ENCODE measurements at regions not wholly inside any gene's neighbourhood (a gene's known extent, or its start where the extent isn't known, plus 50 kb on each side); places are given as distances from the start of the nearest gene placed in this dataset.
"Not testable (repeated sequence)": the region's sequence is repeated elsewhere in the genome, so short reads cannot be mapped to it uniquely, and the experiment has no call there.

DNA sequence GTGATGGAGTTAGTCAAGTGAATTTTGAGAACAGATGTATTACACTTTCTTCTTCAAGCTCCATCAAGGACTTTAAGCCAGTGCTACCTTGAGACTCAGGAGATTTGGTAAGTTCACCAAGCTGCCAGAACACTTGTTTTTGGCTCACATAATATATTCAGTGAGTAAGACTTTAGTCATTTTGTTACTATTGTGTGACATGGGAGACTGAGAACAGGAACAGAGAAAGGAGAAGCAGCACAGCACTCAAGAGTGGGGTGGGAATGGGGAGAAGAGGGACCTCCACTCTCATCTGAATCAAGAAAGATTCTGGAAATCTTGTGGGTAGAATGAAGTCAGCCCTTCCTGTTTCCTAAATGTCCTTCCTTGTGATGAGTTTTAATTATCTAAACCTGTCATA lies 87.3 kb upstream of the TET2 start:
- no peak for FAIRE-seq

- no peak for FAIRE-seq
Observed at GRCh38 chr4:105060628-105061027, 86.0 kb upstream of the TET2 start.

- FAIRE-seq = no peak
Observed at GRCh38 chr4:105061136-105061696, 85.5 kb upstream of the TET2 start.

DNA sequence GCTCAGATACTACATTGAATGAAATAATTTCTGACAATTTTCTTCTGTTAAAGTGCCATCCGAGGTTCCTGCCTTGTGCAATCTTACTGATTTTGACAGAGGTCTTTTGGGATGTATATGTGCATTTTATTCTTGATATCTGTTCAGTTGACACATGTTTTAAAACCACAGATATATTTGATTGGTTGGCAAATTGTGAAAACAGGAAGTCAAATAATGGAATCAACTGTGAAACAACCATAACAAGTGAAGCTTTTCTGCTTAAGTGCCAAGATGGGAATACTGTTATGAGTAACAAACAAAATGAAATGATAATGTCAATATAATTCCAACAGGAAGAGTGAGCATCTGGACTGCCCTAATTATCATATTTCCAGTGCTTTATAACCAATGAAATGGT lies 84.9 kb upstream of the TET2 start:
- FAIRE-seq = no peak

GRCh38 chr4:105066401-105066800 lies 80.3 kb upstream of the TET2 start:
- FAIRE-seq = no peak

DNA sequence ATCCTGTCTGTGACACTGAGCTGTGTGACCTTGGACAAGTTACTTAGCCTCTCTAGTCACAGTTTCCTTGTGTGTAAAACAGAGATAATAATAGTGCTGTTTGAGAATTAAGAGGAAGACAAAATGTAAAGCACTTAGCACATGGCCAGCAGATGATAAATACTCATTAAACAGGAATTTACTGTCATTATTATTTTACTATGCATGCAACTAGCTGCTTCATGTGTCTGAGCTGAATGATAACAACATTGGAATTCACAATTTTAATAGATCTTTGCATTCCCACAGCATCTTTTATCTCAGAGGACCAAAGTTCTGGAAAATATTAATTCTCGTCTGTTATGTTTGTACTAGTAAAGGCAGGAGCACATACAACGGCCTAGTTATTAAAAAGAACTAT lies 79.2 kb upstream of the TET2 start:
- no peak for FAIRE-seq

DNA sequence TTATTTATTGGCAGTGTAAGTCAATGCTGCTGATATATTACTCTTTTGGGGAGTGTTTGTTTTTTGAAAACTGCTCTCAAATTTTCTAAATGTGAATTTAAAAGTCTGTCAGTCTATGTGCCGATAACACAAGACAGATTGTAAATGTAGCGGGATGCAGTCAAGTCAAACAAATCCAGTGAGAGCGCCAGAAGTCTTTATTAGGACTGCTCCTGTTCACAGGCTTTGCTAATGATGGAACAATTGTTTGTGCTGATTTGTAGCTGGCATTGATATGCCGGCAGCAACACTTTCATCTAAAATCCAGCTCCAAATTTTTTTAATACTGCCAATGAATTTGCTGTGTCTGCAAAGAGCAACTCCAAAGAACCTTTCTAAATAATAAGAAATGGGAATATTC lies 78.7 kb upstream of the TET2 start:
- no peak for FAIRE-seq

DNA sequence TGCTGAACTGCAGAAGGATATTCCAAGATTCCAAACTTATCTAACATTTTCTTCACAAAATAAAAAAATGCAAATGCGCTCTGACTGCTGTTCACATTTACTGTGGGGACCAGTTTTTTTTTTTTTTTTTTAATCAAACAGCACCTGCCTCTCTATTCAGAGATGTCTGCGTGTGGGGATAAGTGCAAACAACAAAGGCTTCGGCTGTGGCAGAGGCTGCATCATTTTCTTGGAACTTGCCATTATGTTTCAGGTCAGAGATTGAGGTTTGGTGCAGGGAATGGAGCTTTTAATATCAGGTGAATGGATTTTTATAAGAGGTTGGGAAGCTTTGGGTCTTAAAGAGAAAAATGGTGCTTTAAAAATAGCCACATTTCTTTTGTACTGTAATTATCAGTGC lies 78.2 kb upstream of the TET2 start:
- no peak for FAIRE-seq

DNA sequence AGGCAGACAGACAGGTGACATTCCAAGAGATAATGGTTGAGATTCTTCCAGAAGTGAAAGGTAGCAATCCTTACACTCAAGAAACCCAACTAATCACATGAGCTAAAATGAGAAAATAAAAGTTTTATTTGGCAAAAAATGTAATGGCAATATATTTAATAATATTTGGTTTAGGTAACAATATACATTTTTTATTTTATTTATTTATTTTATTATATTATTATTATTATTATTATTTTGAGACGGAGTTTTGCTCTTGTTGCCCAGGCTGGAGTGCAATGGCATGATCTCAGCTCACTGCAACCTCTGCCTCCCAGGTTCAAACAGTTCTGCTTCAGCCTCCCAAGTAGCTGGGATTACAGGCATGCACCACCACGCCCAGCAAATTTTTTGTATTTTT lies 74.6 kb upstream of the TET2 start:
- FAIRE-seq = not testable (repeated sequence)

DNA sequence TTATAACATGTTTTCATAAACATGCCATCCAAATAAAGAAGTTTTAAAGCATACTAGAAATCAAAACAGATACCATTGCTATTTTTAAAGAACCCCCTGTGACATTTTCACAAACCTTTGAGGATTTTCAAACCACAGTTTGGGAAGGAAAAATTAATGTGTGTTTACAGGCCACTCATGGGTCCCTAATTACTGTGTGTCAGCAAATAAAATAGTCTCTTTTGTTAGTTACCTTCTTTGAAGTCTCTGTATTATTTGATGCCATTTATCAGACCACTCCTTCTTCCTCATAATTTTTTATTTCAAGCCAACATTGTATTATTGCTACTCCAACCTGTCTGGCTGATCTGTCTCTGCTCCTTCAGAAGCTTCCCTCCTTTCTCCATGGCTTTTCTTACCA lies 72.6 kb upstream of the TET2 start:
- FAIRE-seq = no peak

GRCh38 chr4:105075045-105075444 lies 71.6 kb upstream of the TET2 start:
- no peak for FAIRE-seq

DNA sequence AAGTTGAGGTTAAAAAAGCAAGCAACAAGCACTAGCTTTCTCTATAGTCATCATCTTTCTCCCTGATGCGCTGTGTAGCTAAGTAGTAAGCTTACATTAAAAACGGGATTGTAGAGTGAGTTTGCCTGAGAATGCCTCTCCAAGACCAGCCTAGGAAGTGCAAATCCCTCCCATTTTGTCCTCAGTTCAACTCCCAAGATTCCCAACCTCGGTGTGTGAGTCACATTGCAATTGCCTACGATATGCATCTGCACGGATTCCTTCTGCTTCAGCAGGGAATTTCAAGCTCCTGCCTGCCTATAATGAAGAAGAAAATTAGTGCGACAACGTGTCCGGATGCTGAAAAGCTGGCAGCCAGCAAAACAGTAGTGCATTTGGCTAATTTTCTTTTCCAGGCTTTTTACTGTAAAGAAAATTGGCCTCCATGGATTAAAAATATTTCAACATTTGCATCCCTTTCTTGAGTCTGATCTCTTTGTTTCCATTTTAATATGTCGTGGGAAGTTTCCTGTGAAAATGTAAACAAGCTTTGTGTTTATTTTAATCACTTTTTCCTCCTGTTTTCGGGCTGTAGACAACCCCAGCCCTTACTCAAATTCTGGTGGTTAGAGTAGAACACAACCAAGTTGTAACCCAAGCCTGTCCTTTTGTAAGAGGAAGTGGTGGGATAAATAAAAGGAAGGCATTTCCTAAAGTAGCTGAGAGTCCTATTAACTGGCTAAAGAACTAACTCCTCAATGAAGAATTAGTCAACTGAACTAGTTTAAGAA lies 58.4 kb upstream of the TET2 start:
- FAIRE-seq = no peak

GRCh38 chr4:105092356-105092755 lies 54.3 kb upstream of the TET2 start:
- no peak for FAIRE-seq

GRCh38 chr4:105092768-105093167 lies 53.9 kb upstream of the TET2 start:
- FAIRE-seq = no peak

DNA sequence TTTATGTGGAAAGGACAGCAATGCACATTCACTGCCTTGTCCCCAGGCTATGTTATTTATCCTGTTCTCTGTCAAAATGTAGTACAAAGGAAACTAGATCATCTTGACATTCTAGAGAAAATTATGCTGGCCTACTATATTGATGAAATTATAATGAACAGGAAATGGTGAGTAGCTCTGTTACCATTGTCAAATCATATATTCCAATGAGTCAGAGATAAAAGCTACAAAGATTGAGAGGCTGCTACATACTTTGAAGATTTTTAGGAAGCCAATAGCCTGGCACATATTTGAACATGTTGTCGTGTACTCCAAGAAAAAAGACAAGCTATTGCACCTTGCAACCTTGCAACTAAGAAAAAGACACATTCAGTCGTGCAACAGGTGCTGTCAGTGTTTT lies 52.7 kb upstream of the TET2 start:
- no peak for FAIRE-seq

Data from A204.1 (cell line).